Astrocyte (in vitro differentiated cells and primary cell): ENCODE measurements at regions not wholly inside any gene's neighbourhood (a gene's known extent, or its start where the extent isn't known, plus 50 kb on each side); places are given as distances from the start of the nearest gene placed in this dataset.

Experiments used
- CTCF ChIP-seq: IDR thresholded peaks from 2 replicates; pipeline ENCODE4 v1.5.1; 2011; ENCODE audit warnings: low read depth, mild to moderate bottlenecking, inconsistent platforms, low read length, moderate library complexity; ENCODE audit not compliant: insufficient read depth
- EZH2 ChIP-seq: IDR thresholded peaks from 2 replicates; pipeline ENCODE4 v1.6.1; 2012; ENCODE audit warnings: mild to moderate bottlenecking, low read length, inconsistent platforms; ENCODE audit not compliant: insufficient read depth

GRCh38 chr11:112806876-112807275 lies 154.3 kb upstream of the NCAM1 start:
- TF ChIP-seq CTCF = no peak
- no peak for TF ChIP-seq EZH2
